HepG2 (cell line): ENCODE measurements at regions not wholly inside any gene's neighbourhood (a gene's known extent, or its start where the extent isn't known, plus 50 kb on each side); places are given as distances from the start of the nearest gene placed in this dataset.

ENCODE experiments used
- ATAC-seq: fragments of 200-7000 bp; cut with Tn5 transposase; 3 replicates; pipeline ENCODE4 v1.9.1; 2020; ENCODE audit warnings: mild to moderate bottlenecking, moderate library complexity
- BruUV-seq: library from RNA; stranded (reverse); fragments of 400-500 nt; replicated peaks from 2 replicates; lab custom pipeline; 2021; lab: Mats Ljungman, UMichigan
- CTCF ChIA-PET: fragments of 300-600 bp; formaldehyde crosslinking; extraction: SDS; loops from one replicate; lab custom pipeline; 2021; ENCODE audit warnings: low total read pairs, inconsistent platforms, low intra/inter-chr PET ratio; lab: Yijun Ruan, JAX
- POLR2A ChIA-PET: fragments of 350-600 bp; sonication (Branson Sonifier 250); formaldehyde crosslinking; loops from one replicate; lab custom pipeline; 2020; ENCODE audit warnings: antibody characterized with exemption, inconsistent platforms; lab: Yijun Ruan, JAX
- DNase-seq: peaks from one replicate; pipeline ENCODE4 v3.0.0-alpha.2; 2015; ENCODE audit warnings: low spot score
- FAIRE-seq: peaks from 3 replicates; lab custom pipeline; 2011; peaks lifted over from hg19 to GRCh38; lab: Jason Lieb, UNC
- H2AFZ ChIP-seq: one replicate; pipeline ENCODE4 v1.6.1; 2011; ENCODE audit warnings: low read length, inconsistent platforms
- H3K27ac ChIP-seq: fragments of 300-600 bp; 3 replicates; pipeline ENCODE4 v1.8.0; 2011; ENCODE audit warnings: mixed run types, mild to moderate bottlenecking, mixed read lengths, low read length, inconsistent platforms; ENCODE audit not compliant: insufficient read depth; ENCODE audit errors: extremely low read length
- H3K27me3 ChIP-seq, 2 experiments: fragments of 200-600 bp in 1 of 2; 2 replicates in 1 of 2; 3 replicates in 1 of 2; pipeline versions ENCODE4 v1.6.0 to v1.8.0; 2011; ENCODE audit warnings: low read length in 2 of 2, mild to moderate bottlenecking in 2 of 2, moderate library complexity in 2 of 2, inconsistent platforms in 1 of 2; ENCODE audit not compliant: insufficient read depth in 2 of 2, control insufficient read depth in 1 of 2
- H3K36me3 ChIP-seq, 2 experiments: fragments of 200-600 bp in 1 of 2; replicated peaks in 1 of 2; 2 replicates in 1 of 2; 3 replicates in 1 of 2; pipeline versions ENCODE4 v1.5.1 to v1.8.0; 2011; ENCODE audit warnings: low read length in 2 of 2, inconsistent platforms in 1 of 2; ENCODE audit not compliant: insufficient read depth in 2 of 2, control insufficient read depth in 1 of 2
- H3K4me1 ChIP-seq: 2 replicates; pipeline ENCODE4 v1.5.1; 2012; ENCODE audit warnings: low read length, inconsistent platforms; ENCODE audit not compliant: insufficient read depth
- H3K4me2 ChIP-seq: 2 replicates; pipeline ENCODE4 v1.6.0; 2011; ENCODE audit warnings: low read depth, low read length, inconsistent platforms
- H3K4me3 ChIP-seq, 3 experiments: fragments of 200-600 bp in 1 of 3; sonication (generic), shearing (Covaris generic) in 1 of 3; replicated peaks in 1 of 3; 2 replicates each; pipeline ENCODE4 v1.5.1; 2011 to 2016; ENCODE audit warnings: low read length in 3 of 3, inconsistent platforms in 2 of 3, low read depth in 2 of 3, mild to moderate bottlenecking in 2 of 3, control low read depth in 1 of 3, mixed read lengths in 1 of 3; ENCODE audit not compliant: insufficient read depth in 1 of 3
- H3K79me2 ChIP-seq: one replicate; pipeline ENCODE4 v1.6.1; 2011; ENCODE audit warnings: low read length, inconsistent platforms; ENCODE audit not compliant: insufficient read depth
- H3K9ac ChIP-seq: 2 replicates; pipeline ENCODE4 v1.6.0; 2011; ENCODE audit warnings: mild to moderate bottlenecking, low read depth, low read length, inconsistent platforms; ENCODE audit not compliant: insufficient read depth
- H3K9me3 ChIP-seq: 2 replicates; pipeline ENCODE4 v1.5.1; 2012; ENCODE audit warnings: mild to moderate bottlenecking, low read length
- H4K20me1 ChIP-seq: 2 replicates; pipeline ENCODE4 v1.6.0; 2011; ENCODE audit warnings: inconsistent platforms, mild to moderate bottlenecking, low read length, moderate library complexity; ENCODE audit not compliant: insufficient read depth
- GMEB2 ChIP-seq: IDR thresholded peaks from 2 replicates; pipeline ENCODE4 v1.6.1; 2016; ENCODE audit warnings: missing biosample characterization, missing genetic modification reagents, low read depth
- MLX ChIP-seq: IDR thresholded peaks from 2 replicates; pipeline ENCODE4 v1.6.1; 2016
- SNRNP70 ChIP-seq: fragments of 200-400 bp; formaldehyde crosslinking; IDR thresholded peaks from 2 replicates; pipeline ENCODE4 v1.6.1; 2017; ENCODE audit warnings: mild to moderate bottlenecking, low read depth, low read length, moderate library complexity
- WGBS: methylation state at CpG from one replicate; pipeline ENCODE4 v1.1.6; 2017; ENCODE audit warnings: low lambda C conversion rate; 5-methylcytosine and 5-hydroxymethylcytosine counted together
- in situ Hi-C: cut with HindIII; loops from 2 replicates; pipeline ENCODE4 v1.10.0; 2017; ENCODE audit warnings: low pct_unique_long_range_greater_than_20kb; ENCODE audit not compliant: extremely low pct_ligation_motif_present
- intact Hi-C: fragments of 100-400 bp; cut with micrococcal nuclease; formaldehyde crosslinking; loops from one replicate; pipeline ENCODE4 v1.10.0; 2022; ENCODE audit not compliant: unreplicated experiment
- TF ChIP-seq, protein P1 (sequence below): sonication (generic); formaldehyde crosslinking; IDR thresholded peaks from 2 replicates; pipeline ENCODE4 v1.5.1; 2020; ENCODE audit warnings: missing genetic modification reagents, mild to moderate bottlenecking, borderline replicate concordance

GRCh38 chr4:104879854-104880253, 266.8 kb upstream of the TET2 start:
- TF ChIP-seq MLX (CRISPR knock-in tag) (no peak), GMEB2 (CRISPR knock-in tag) (no peak), SNRNP70 (no peak)
- TF ChIP-seq, protein P1, sequence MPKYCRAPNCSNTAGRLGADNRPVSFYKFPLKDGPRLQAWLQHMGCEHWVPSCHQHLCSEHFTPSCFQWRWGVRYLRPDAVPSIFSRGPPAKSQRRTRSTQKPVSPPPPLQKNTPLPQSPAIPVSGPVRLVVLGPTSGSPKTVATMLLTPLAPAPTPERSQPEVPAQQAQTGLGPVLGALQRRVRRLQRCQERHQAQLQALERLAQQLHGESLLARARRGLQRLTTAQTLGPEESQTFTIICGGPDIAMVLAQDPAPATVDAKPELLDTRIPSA (CRISPR knock-in tag) = no peak
- DNase-seq (no peak), FAIRE-seq (no peak), ATAC-seq (no peak)
- Histone ChIP-seq H3K9ac (no peak overlapping the region), H3K36me3 (no peaks in the 10 kb centered on the region), H3K79me2 (no peaks in the 10 kb centered on the region), H3K27me3 (no peaks in the 10 kb centered on the region; a peak in 1 of 5 replicates), H3K4me1 (no peaks in the 10 kb centered on the region), H3K4me3 (no peak overlapping the region), H2AFZ (no peak overlapping the region), H3K27ac (no peak overlapping the region), H3K9me3 (no peaks in the 10 kb centered on the region), H3K4me2 (no peak overlapping the region), H4K20me1 (no peaks in the 10 kb centered on the region)
- no TSS peak for BruUV-seq
- in situ Hi-C loops = no loop called here
- CTCF ChIA-PET = no interaction called here
- intact Hi-C loops = no loop called here
- WGBS = 42% methylated on average over 2 of the region's 2 CpGs
- POLR2A ChIA-PET = no interaction called here
